Esophagus squamous epithelium (tissue), 4 donors: ENCODE measurements at regions not wholly inside any gene's neighbourhood (a gene's known extent, or its start where the extent isn't known, plus 50 kb on each side); places are given as distances from the start of the nearest gene placed in this dataset.

Source experiments
- CTCF ChIP-seq, 6 experiments: fragments of 450-650 bp in 4 of 6; fragments of 200-600 bp in 2 of 6; sonication (generic) in 2 of 6; IDR thresholded peaks; one replicate each; pipeline ENCODE4 v1.5.1; 2016 to 2019; ENCODE audit warnings: antibody characterized with exemption in 6 of 6, mild to moderate bottlenecking in 4 of 6, moderate library complexity in 4 of 6
- POLR2A ChIP-seq, 4 donors: fragments of 450-650 bp; IDR thresholded peaks; one replicate each; pipeline ENCODE4 v1.6.1; 2017; ENCODE audit warnings: antibody characterized with exemption in 4 of 4, mild to moderate bottlenecking in 4 of 4, moderate library complexity in 3 of 4

GRCh38 chr9:80465556-80465955, 893.8 kb downstream of the TLE4 start:
- TF ChIP-seq POLR2A (IDR thresholded peaks at IDR 0.05) (no peak), CTCF (IDR thresholded peaks at IDR 0.05) (no peak)
